HUES48 (cell line): ENCODE measurements at regions not wholly inside any gene's neighbourhood (a gene's known extent, or its start where the extent isn't known, plus 50 kb on each side); places are given as distances from the start of the nearest gene placed in this dataset.

Experiments
- H3K27ac ChIP-seq: one replicate; pipeline ENCODE4 v1.7.0; 2013; ENCODE audit warnings: low read depth, low read length, inconsistent platforms
- H3K27me3 ChIP-seq: 2 replicates; pipeline ENCODE4 v1.6.1; 2013; ENCODE audit warnings: mild to moderate bottlenecking, low read length; ENCODE audit not compliant: control insufficient read depth, insufficient read depth
- H3K36me3 ChIP-seq: 2 replicates; pipeline ENCODE4 v1.6.1; 2013; ENCODE audit warnings: low read length; ENCODE audit not compliant: control insufficient read depth, insufficient read depth
- H3K4me1 ChIP-seq: 2 replicates; pipeline ENCODE4 v1.6.1; 2013; ENCODE audit warnings: mild to moderate bottlenecking, low read length; ENCODE audit not compliant: control insufficient read depth, insufficient read depth
- H3K4me3 ChIP-seq: 2 replicates; pipeline ENCODE4 v1.5.1; 2013; ENCODE audit warnings: mild to moderate bottlenecking, low read depth, low read length
- H3K9ac ChIP-seq: 2 replicates; pipeline ENCODE4 v1.6.1; 2013; ENCODE audit warnings: mild to moderate bottlenecking, low read depth, low read length, moderate library complexity
- H3K9me3 ChIP-seq: 2 replicates; pipeline ENCODE4 v1.6.1; 2013; ENCODE audit warnings: low read length; ENCODE audit not compliant: control insufficient read depth, insufficient read depth

DNA sequence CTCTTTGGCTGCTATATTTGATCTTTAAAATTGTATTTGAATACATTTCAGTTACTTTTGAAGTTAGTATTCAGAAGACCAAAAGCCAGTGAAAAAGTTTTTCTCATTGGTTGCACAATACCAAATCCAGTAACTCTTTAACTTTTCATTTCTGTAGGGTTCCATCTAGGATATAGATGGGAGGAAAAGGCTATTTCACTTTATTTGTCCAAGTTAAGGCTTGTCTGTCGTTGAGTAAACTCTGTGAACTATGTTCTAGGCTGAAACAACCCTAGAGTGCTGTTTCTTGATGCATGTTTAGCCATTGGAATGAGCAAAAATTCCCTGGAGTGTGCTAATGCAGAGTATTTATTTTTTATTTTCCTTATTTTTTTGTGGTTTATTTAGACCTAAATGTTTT lies 834.7 kb upstream of the KCND2 start:
- H3K4me1 ChIP-seq = no peaks in the 10 kb centered on the region
- H3K27me3 ChIP-seq = no peaks in the 10 kb centered on the region
- no peak overlapping the region for H3K27ac ChIP-seq
- no peak overlapping the region for H3K4me3 ChIP-seq
- no peaks in the 10 kb centered on the region for H3K36me3 ChIP-seq
- no peaks in the 10 kb centered on the region for H3K9me3 ChIP-seq
- no peak overlapping the region for H3K9ac ChIP-seq

GRCh38 chr7:119439192-119439591 lies 833.8 kb upstream of the KCND2 start:
- H3K4me3 ChIP-seq = no peak overlapping the region
- H3K4me1 ChIP-seq = no peaks in the 10 kb centered on the region
- H3K9ac ChIP-seq = no peak overlapping the region
- no peak overlapping the region for H3K27ac ChIP-seq
- H3K9me3 ChIP-seq = no peaks in the 10 kb centered on the region
- no peaks in the 10 kb centered on the region for H3K27me3 ChIP-seq
- no peaks in the 10 kb centered on the region for H3K36me3 ChIP-seq

- no peak overlapping the region for H3K9ac ChIP-seq
- H3K36me3 ChIP-seq = no peaks in the 10 kb centered on the region
- H3K27me3 ChIP-seq = no peaks in the 10 kb centered on the region
- H3K4me3 ChIP-seq = no peak overlapping the region
- no peak overlapping the region for H3K27ac ChIP-seq
- no peaks in the 10 kb centered on the region for H3K9me3 ChIP-seq
- H3K4me1 ChIP-seq = no peaks in the 10 kb centered on the region
Measured at GRCh38 chr7:119452401-119452800, 820.6 kb upstream of the KCND2 start.

DNA sequence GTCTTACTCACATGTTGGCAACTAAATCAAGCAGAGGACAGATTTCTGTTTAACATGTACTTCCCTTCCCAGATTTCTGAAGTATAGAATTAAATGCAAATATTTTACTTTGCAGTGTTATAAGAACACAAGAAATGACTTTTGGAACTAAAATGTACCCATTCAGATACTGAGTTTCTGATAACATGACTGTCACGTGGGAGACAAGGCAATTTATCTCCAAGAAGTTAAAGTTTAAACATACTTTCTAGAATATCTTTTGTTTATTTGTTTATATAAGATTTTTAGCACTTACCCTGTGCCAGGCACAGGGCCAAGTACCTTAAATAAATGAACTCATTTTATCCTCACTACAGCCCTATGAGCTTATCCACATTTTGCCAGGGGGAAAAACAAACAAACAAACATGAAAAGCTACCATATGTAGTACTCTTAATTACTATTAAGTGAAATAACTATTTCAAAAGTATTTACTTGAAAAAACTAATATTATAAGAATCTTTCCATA lies 807.1 kb upstream of the KCND2 start:
- Histone ChIP-seq H3K27me3 (no peaks in the 10 kb centered on the region), H3K9me3 (no peaks in the 10 kb centered on the region), H3K36me3 (no peaks in the 10 kb centered on the region), H3K4me1 (no peaks in the 10 kb centered on the region), H3K4me3 (no peak overlapping the region), H3K9ac (no peak overlapping the region), H3K27ac (no peak overlapping the region)

DNA sequence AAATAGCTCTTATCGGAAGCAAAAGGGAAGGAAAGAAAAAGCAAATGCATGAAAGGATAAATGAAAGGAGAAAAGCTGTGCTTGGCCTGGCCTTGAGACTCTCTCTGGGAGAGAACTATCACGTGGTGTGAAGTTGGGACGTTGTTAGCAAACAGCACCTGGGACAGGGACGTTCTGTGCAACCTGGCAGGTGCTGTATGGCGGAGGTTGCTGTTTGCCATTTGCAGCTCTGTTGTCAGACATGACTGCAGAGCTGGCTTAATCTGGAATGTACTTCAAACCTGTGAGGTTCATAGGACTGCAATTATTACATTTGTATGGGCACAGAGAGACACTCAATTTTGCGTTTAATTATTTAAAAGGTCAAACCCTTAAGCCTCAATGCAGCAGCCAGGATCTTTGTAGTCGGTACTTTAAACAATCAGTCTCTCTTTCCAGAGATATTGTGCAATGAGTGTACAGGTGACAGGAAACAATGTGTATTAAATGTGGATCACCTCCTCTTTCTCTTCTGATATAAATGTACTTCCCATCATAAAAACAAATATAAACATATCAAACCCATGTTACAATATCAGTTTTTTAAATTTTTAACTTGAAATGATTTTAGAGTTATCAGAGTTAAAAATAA lies 800.5 kb upstream of the KCND2 start:
- Histone ChIP-seq H3K9ac (no peak overlapping the region), H3K27me3 (no peaks in the 10 kb centered on the region), H3K27ac (no peak overlapping the region), H3K9me3 (no peaks in the 10 kb centered on the region), H3K4me3 (no peak overlapping the region), H3K36me3 (no peaks in the 10 kb centered on the region), H3K4me1 (peaks cover 4% of the 10 kb centered on the region; the same call in 1 of the 2 replicates)

- Histone ChIP-seq H3K36me3 (no peaks in the 10 kb centered on the region), H3K4me3 (no peak overlapping the region), H3K4me1 (peaks cover 18% of the 10 kb centered on the region), H3K9me3 (no peaks in the 10 kb centered on the region), H3K27ac (no peak overlapping the region), H3K9ac (no peak overlapping the region), H3K27me3 (no peaks in the 10 kb centered on the region)
Measured at GRCh38 chr7:119482209-119482608, 790.8 kb upstream of the KCND2 start.

GRCh38 chr7:119482671-119483070 lies 790.3 kb upstream of the KCND2 start:
- Histone ChIP-seq H3K9me3 (no peaks in the 10 kb centered on the region), H3K36me3 (no peaks in the 10 kb centered on the region), H3K27ac (no peak overlapping the region), H3K9ac (no peak overlapping the region), H3K4me1 (peaks cover 13% of the 10 kb centered on the region), H3K27me3 (no peaks in the 10 kb centered on the region), H3K4me3 (no peak overlapping the region)

- H3K9ac ChIP-seq = no peak overlapping the region
- H3K9me3 ChIP-seq = no peaks in the 10 kb centered on the region
- no peaks in the 10 kb centered on the region for H3K27me3 ChIP-seq
- H3K36me3 ChIP-seq = no peaks in the 10 kb centered on the region
- no peak overlapping the region for H3K4me3 ChIP-seq
- H3K4me1 ChIP-seq = peaks cover 12% of the 10 kb centered on the region
- no peak overlapping the region for H3K27ac ChIP-seq
Measured at GRCh38 chr7:119483364-119483763, 789.6 kb upstream of the KCND2 start.

GRCh38 chr7:119514326-119514725 lies 758.6 kb upstream of the KCND2 start:
- Histone ChIP-seq H3K4me3 (no peak overlapping the region), H3K4me1 (no peaks in the 10 kb centered on the region), H3K27me3 (no peaks in the 10 kb centered on the region), H3K9me3 (no peaks in the 10 kb centered on the region), H3K27ac (no peak overlapping the region), H3K9ac (no peak overlapping the region), H3K36me3 (no peaks in the 10 kb centered on the region)

- H3K36me3 ChIP-seq = no peaks in the 10 kb centered on the region
- no peaks in the 10 kb centered on the region for H3K4me1 ChIP-seq
- H3K9me3 ChIP-seq = no peaks in the 10 kb centered on the region
- H3K27ac ChIP-seq = no peak overlapping the region
- no peak overlapping the region for H3K4me3 ChIP-seq
- no peak overlapping the region for H3K9ac ChIP-seq
- H3K27me3 ChIP-seq = no peaks in the 10 kb centered on the region
Measured at GRCh38 chr7:119515214-119515613, 757.8 kb upstream of the KCND2 start.

GRCh38 chr7:119515962-119516361 lies 757.0 kb upstream of the KCND2 start:
- Histone ChIP-seq H3K36me3 (no peaks in the 10 kb centered on the region), H3K4me1 (no peaks in the 10 kb centered on the region), H3K9ac (no peak overlapping the region), H3K4me3 (no peak overlapping the region), H3K9me3 (no peaks in the 10 kb centered on the region), H3K27ac (no peak overlapping the region), H3K27me3 (no peaks in the 10 kb centered on the region)
